Upper lobe of right lung (tissue), 1 donor: ENCODE measurements at regions not wholly inside any gene's neighbourhood (a gene's known extent, or its start where the extent isn't known, plus 50 kb on each side); places are given as distances from the start of the nearest gene placed in this dataset.

Experiments
- ATAC-seq: fragments of 200-7000 bp; cut with Tn5 transposase; one replicate; pipeline ENCODE4 v1.9.1; 2020; ENCODE audit warnings: mild to moderate bottlenecking, moderate library complexity
- DNase-seq: peaks from one replicate; pipeline ENCODE4 v3.0.0-alpha.2; 2020
- H3K27ac ChIP-seq: fragments of 200-600 bp; one replicate; pipeline ENCODE4 v1.8.0; 2022
- H3K27me3 ChIP-seq: fragments of 200-600 bp; one replicate; pipeline ENCODE4 v1.8.0; 2022; ENCODE audit warnings: mild to moderate bottlenecking
- H3K36me3 ChIP-seq: fragments of 200-600 bp; one replicate; pipeline ENCODE4 v1.8.0; 2022
- H3K4me1 ChIP-seq: fragments of 200-600 bp; one replicate; pipeline ENCODE4 v1.8.0; 2022
- H3K4me3 ChIP-seq: fragments of 200-600 bp; one replicate; pipeline ENCODE4 v1.8.0; 2022; ENCODE audit warnings: mild to moderate bottlenecking
- H3K9me3 ChIP-seq: fragments of 200-600 bp; one replicate; pipeline ENCODE4 v1.8.0; 2022
- intact Hi-C: fragments of 100-400 bp; cut with DNase I; formaldehyde crosslinking; loops from one replicate; pipeline ENCODE4 v1.11.0; 2022
- TF ChIP-seq, protein P1 (sequence below): fragments of 200-600 bp; IDR thresholded peaks from one replicate; pipeline ENCODE4 v1.8.0; 2022; ENCODE audit warnings: antibody characterized with exemption
- donor health status: DM: no; HTN: yes; CAD: no; lungs with severe emphysema.

DNA sequence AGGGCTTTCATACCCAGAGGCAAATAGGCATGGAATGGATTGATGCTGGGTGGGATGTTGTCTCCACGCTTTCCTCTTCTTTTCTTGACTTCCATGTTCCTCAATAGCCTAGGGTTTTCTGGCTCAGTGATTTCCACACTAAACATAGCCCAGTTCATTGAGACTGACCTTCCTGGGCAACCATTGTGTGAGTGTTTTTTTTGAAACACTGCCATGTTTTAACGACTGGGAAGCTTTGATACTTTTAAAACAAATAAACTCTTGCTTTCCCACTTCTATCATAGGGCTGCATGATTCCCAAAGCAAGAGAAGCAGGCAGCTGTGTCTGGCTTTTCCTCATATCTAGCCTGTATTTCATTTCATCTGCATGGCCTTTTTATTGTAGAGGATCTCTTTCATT lies 775.9 kb upstream of the TSPY4 start:
- H3K4me1 ChIP-seq, result no peaks in the 10 kb centered on the region
- H3K9me3 ChIP-seq, result no peaks in the 10 kb centered on the region
- ATAC-seq (no peak), DNase-seq (no peak)
- intact Hi-C loops, result no loop called here
- H3K36me3 ChIP-seq, result no peaks in the 10 kb centered on the region
- no peak overlapping the region for H3K27ac ChIP-seq
- TF ChIP-seq, protein P1, sequence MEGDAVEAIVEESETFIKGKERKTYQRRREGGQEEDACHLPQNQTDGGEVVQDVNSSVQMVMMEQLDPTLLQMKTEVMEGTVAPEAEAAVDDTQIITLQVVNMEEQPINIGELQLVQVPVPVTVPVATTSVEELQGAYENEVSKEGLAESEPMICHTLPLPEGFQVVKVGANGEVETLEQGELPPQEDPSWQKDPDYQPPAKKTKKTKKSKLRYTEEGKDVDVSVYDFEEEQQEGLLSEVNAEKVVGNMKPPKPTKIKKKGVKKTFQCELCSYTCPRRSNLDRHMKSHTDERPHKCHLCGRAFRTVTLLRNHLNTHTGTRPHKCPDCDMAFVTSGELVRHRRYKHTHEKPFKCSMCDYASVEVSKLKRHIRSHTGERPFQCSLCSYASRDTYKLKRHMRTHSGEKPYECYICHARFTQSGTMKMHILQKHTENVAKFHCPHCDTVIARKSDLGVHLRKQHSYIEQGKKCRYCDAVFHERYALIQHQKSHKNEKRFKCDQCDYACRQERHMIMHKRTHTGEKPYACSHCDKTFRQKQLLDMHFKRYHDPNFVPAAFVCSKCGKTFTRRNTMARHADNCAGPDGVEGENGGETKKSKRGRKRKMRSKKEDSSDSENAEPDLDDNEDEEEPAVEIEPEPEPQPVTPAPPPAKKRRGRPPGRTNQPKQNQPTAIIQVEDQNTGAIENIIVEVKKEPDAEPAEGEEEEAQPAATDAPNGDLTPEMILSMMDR, result no peak
- H3K27me3 ChIP-seq, result no peaks in the 10 kb centered on the region
- H3K4me3 ChIP-seq, result no peak overlapping the region

DNA sequence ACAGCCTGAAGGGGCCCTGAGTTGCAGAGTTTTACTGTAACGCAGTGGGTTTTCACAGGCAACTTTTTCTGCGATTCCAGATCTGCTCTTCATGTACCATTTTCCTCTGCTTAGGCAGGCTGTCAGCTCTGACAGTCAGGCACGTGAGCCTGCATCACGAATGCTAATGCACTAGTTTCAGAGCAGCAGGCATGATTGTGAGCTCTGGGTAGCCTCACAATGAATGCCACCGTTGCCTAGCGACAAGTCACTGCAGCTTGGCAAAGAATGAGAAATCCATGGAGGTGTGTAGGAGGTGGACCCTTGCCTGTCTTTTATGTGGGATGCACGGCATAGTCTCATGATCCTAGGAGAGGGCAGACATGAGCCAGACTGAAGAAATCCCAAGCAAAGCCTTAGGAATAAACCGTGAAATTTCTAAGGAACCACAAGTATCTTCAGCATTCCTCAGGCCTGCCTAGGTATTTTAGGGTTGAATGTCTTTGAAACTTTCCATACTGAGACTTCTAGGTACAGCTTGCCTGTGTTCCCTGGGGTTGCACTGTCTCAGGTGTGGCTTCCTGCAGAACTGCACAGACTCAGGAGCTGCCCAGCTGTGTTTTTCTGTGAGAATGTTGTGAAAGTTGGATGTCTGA lies 774.7 kb upstream of the TSPY4 start:
- intact Hi-C loops, result no loop called here
- TF ChIP-seq, protein P1, result no peak
- no peak for ATAC-seq

DNA sequence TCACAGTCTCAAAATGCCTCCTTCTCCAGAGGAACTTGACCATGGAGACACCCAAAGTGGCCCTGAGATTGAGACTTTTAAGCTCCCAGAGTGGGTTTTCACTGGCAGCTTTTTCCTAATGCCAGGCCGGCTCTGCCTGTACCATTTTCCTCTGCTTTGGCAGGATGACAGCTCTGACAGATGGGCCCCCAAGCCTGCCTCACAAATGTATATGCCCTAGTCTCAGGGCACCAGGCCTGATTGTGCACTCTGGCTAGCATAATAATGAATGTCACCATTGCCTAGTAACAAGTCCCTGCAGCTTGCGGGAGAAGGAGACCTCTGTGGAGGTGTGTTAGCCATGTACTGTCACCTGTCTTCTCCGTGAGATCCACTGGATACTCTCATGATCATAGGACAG lies 772.8 kb upstream of the TSPY4 start:
- intact Hi-C loops, result no loop called here
- Histone ChIP-seq H3K36me3 (no peaks in the 10 kb centered on the region), H3K4me1 (no peaks in the 10 kb centered on the region), H3K27me3 (no peaks in the 10 kb centered on the region), H3K27ac (no peak overlapping the region), H3K4me3 (no peak overlapping the region), H3K9me3 (no peaks in the 10 kb centered on the region)
- TF ChIP-seq, protein P1, result no peak
- DNase-seq, result no peak
- ATAC-seq, result no peak

More for the DNA sequence above, 774.7 kb upstream of the TSPY4 start:
- Histone ChIP-seq H3K4me3 (no peak overlapping the region), H3K4me1 (no peaks in the 10 kb centered on the region), H3K27me3 (no peaks in the 10 kb centered on the region), H3K9me3 (no peaks in the 10 kb centered on the region), H3K27ac (no peak overlapping the region), H3K36me3 (no peaks in the 10 kb centered on the region)
- DNase-seq, result no peak

DNA sequence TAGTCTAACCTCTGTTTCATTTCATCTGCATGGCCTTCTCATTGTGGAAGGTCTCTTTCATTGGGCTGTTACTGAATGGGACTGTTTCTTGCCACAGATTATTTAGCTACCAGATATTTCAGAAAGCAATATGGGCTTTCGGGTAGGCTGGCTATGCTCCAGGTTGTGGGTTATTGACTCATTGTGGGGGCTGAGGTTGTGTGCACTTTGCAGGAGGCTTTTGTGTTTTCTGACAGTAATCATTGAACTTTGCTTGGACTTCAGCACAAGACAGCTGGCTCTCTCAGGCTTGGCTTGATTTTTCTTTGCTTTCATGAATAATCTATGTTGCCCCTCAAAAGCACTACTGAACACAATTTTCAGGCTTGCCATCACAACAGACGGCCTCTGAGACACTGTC lies 771.1 kb upstream of the TSPY4 start:
- no peak for ATAC-seq
- Histone ChIP-seq H3K4me1 (no peaks in the 10 kb centered on the region), H3K27me3 (no peaks in the 10 kb centered on the region), H3K9me3 (no peaks in the 10 kb centered on the region), H3K36me3 (no peaks in the 10 kb centered on the region), H3K27ac (no peak overlapping the region), H3K4me3 (no peak overlapping the region)
- DNase-seq, result no peak
- intact Hi-C loops, result no loop called here
- TF ChIP-seq, protein P1, result no peak

DNA sequence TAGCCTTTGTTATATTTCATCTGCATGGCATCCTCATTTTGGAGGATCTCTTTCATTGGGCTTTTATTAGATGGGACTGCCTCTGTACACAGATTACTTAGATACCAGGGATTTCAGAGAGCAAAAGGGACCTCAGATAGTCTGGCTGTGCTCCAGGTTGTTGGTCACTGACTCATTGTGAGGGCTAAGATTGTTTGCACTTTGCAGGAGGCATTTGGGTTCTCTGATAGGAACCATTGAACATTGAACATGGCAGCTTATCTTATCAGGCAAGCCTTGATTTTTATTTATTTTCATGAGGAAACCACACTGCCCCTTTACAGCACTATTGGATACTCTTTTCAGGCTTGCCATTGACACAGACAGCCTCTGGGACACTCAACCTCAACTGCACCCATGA lies 766.9 kb upstream of the TSPY4 start:
- intact Hi-C loops, result no loop called here
- Histone ChIP-seq H3K9me3 (no peaks in the 10 kb centered on the region), H3K27me3 (no peaks in the 10 kb centered on the region), H3K36me3 (no peaks in the 10 kb centered on the region), H3K4me1 (no peaks in the 10 kb centered on the region), H3K27ac (no peak overlapping the region), H3K4me3 (no peak overlapping the region)
- ATAC-seq (no peak), DNase-seq (no peak)
- TF ChIP-seq, protein P1, result no peak

DNA sequence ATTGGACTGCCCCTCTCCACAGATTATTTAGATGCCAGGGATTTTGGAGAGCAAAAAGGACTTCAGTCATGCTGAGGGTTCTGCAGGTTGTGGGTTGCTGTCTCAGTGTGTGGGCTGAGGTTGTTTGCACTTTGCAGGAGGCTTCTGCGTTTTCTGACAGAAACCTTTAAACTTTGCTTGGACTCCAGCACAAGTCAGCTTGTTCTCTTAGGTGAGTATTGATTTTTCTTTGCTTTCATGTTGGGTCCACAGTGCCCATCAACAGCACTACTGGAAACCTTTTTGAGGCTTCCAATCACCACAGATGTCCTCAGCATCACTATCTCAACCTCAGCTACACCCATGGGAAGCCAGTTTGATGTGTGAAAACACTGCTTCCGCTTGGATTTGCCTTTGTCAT lies 764.3 kb upstream of the TSPY4 start:
- Histone ChIP-seq H3K4me3 (no peak overlapping the region), H3K36me3 (no peaks in the 10 kb centered on the region), H3K27me3 (no peaks in the 10 kb centered on the region), H3K27ac (no peak overlapping the region), H3K4me1 (no peaks in the 10 kb centered on the region), H3K9me3 (no peaks in the 10 kb centered on the region)
- DNase-seq (no peak), ATAC-seq (no peak)
- intact Hi-C loops, result no loop called here
- TF ChIP-seq, protein P1, result no peak
